GM23338 (cell line): ENCODE measurements at regions not wholly inside any gene's neighbourhood (a gene's known extent, or its start where the extent isn't known, plus 50 kb on each side); places are given as distances from the start of the nearest gene placed in this dataset.

Experiments used
- ATAC-seq: fragments of 200-7000 bp; cut with Tn5 transposase; 3 replicates; pipeline ENCODE4 v1.9.1; 2020
- DNase-seq: peaks from one replicate; pipeline ENCODE4 v3.0.0-alpha.2; 2015; ENCODE audit warnings: low spot score
- H2AFZ ChIP-seq: fragments of 200-600 bp; sonication (generic); 2 replicates; pipeline ENCODE4 v1.8.0; 2016; ENCODE audit warnings: antibody characterized with exemption, mild to moderate bottlenecking, moderate library complexity
- H3F3A ChIP-seq: fragments of 200-600 bp; sonication (generic); replicated peaks from 2 replicates; pipeline ENCODE4 v1.8.0; 2017; ENCODE audit warnings: antibody characterized with exemption, mixed run types, low read depth
- H3K27ac ChIP-seq: fragments of 200-600 bp; sonication (generic); 2 replicates; pipeline ENCODE4 v1.6.1; 2016; ENCODE audit warnings: low read depth
- H3K27me3 ChIP-seq: fragments of 200-600 bp; sonication (generic); 2 replicates; pipeline ENCODE4 v1.8.0; 2016; ENCODE audit warnings: mild to moderate bottlenecking, mixed run types, moderate library complexity; ENCODE audit not compliant: insufficient read depth
- H3K36me3 ChIP-seq: fragments of 200-600 bp; sonication (generic); 2 replicates; pipeline ENCODE4 v1.8.0; 2016; ENCODE audit warnings: mild to moderate bottlenecking; ENCODE audit not compliant: insufficient read depth
- H3K4me1 ChIP-seq: fragments of 200-600 bp; sonication (generic); 2 replicates; pipeline ENCODE4 v1.8.0; 2016; ENCODE audit warnings: mild to moderate bottlenecking, moderate library complexity; ENCODE audit not compliant: insufficient read depth
- H3K4me2 ChIP-seq: fragments of 200-600 bp; sonication (generic); 2 replicates; pipeline ENCODE4 v1.7.1; 2017; ENCODE audit warnings: mixed run types
- H3K4me3 ChIP-seq: fragments of 200-600 bp; sonication (generic); 2 replicates; pipeline ENCODE4 v1.6.1; 2016; ENCODE audit warnings: mixed run types
- H3K79me2 ChIP-seq: fragments of 200-600 bp; sonication (generic); replicated peaks from 2 replicates; pipeline ENCODE4 v1.8.0; 2017; ENCODE audit warnings: mild to moderate bottlenecking; ENCODE audit not compliant: insufficient read depth
- H3K9me2 ChIP-seq: fragments of 200-600 bp; sonication (generic); 2 replicates; pipeline ENCODE4 v1.8.0; 2017; ENCODE audit not compliant: insufficient read depth
- H4K20me1 ChIP-seq: fragments of 200-600 bp; sonication (generic); replicated peaks from 2 replicates; pipeline ENCODE4 v1.8.0; 2017; ENCODE audit warnings: mild to moderate bottlenecking; ENCODE audit not compliant: insufficient read depth
- H3K27ac Mint-ChIP-seq: 2 replicates; pipeline ENCODE4 v1.8.0; 2020; ENCODE audit warnings: inconsistent platforms, mild to moderate bottlenecking, moderate library complexity, mixed read lengths
- H3K27me3 Mint-ChIP-seq: 3 replicates; pipeline ENCODE4 v1.8.0; 2022; ENCODE audit warnings: low read depth, mild to moderate bottlenecking, moderate library complexity, mixed read lengths, inconsistent platforms; ENCODE audit not compliant: insufficient read depth, poor library complexity
- H3K36me3 Mint-ChIP-seq: 3 replicates; pipeline ENCODE4 v1.8.0; 2021; ENCODE audit warnings: low read depth, mild to moderate bottlenecking, inconsistent platforms, moderate library complexity, mixed read lengths
- H3K4me1 Mint-ChIP-seq: 3 replicates; pipeline ENCODE4 v1.8.0; 2020; ENCODE audit warnings: mild to moderate bottlenecking, inconsistent platforms, mixed read lengths
- H3K4me3 Mint-ChIP-seq: 3 replicates; pipeline ENCODE4 v1.8.0; 2021; ENCODE audit warnings: moderate library complexity, mild to moderate bottlenecking, inconsistent platforms, mixed read lengths
- H3K9me3 Mint-ChIP-seq: 3 replicates; pipeline ENCODE4 v1.8.0; 2020; ENCODE audit warnings: moderate library complexity, mild to moderate bottlenecking, inconsistent platforms, mixed read lengths
- CREB1 ChIP-seq: fragments of 250-450 bp; sonication (Bioruptor Pico); IDR thresholded peaks from 2 replicates; pipeline ENCODE4 v1.5.0; 2020; ENCODE audit warnings: low read depth, mild to moderate bottlenecking, moderate library complexity
- CTCF ChIP-seq, 2 experiments: fragments of 200-600 bp in 1 of 2; sonication (generic) in 1 of 2; conservative IDR thresholded peaks; 2 replicates each; pipeline versions ENCODE4 v1.5.1 to v1.6.1; 2016 to 2017; ENCODE audit warnings: antibody characterized with exemption in 2 of 2, low read depth in 2 of 2, mild to moderate bottlenecking in 2 of 2, moderate library complexity in 1 of 2
- EZH2phosphoT487 ChIP-seq: fragments of 200-600 bp; sonication (generic); IDR thresholded peaks from one replicate; pipeline ENCODE4 v1.8.1; 2018; ENCODE audit warnings: antibody characterized with exemption; ENCODE audit not compliant: unreplicated experiment
- JUNB ChIP-seq: IDR thresholded peaks from one replicate; pipeline ENCODE4 v1.6.1; 2016; ENCODE audit warnings: antibody characterized with exemption; ENCODE audit not compliant: unreplicated experiment
- POLR2AphosphoS5 ChIP-seq: IDR thresholded peaks from 2 replicates; pipeline ENCODE4 v1.6.1; 2016; ENCODE audit warnings: antibody characterized with exemption, low read depth
- REST ChIP-seq: IDR thresholded peaks from one replicate; pipeline ENCODE4 v1.6.1; 2018; ENCODE audit warnings: antibody characterized with exemption; ENCODE audit not compliant: unreplicated experiment
- STAT1 ChIP-seq: IDR thresholded peaks from one replicate; pipeline ENCODE4 v1.6.1; 2016; ENCODE audit warnings: antibody characterized with exemption; ENCODE audit not compliant: unreplicated experiment
- ZNF331 ChIP-seq: fragments of 250-450 bp; sonication (Bioruptor Pico); IDR thresholded peaks from 2 replicates; pipeline ENCODE4 v1.5.0; 2020; ENCODE audit warnings: low read depth, mild to moderate bottlenecking, moderate library complexity
- TF ChIP-seq, protein P1 (sequence below): fragments of 250-450 bp; sonication (Bioruptor Pico); IDR thresholded peaks from 2 replicates; pipeline ENCODE4 v1.5.0; 2020; ENCODE audit warnings: mild to moderate bottlenecking, moderate library complexity

GRCh38 chr3:23723141-23723540, 82.6 kb upstream of the UBE2E1 start:
- H3K4me3 ChIP-seq = no peak overlapping the region
- no peaks in the 10 kb centered on the region for H3K36me3 Mint-ChIP-seq
- H3K4me1 Mint-ChIP-seq = no peaks in the 10 kb centered on the region; the same call in 2 of the 3 replicates
- H3K4me1 ChIP-seq = no peaks in the 10 kb centered on the region
- H3K79me2 ChIP-seq = no peaks in the 10 kb centered on the region
- H3K27ac Mint-ChIP-seq = no peak overlapping the region
- H3K27me3 Mint-ChIP-seq = peaks cover 2% of the 10 kb centered on the region
- no peaks in the 10 kb centered on the region for H3K9me3 Mint-ChIP-seq
- H3K27me3 ChIP-seq = no peaks in the 10 kb centered on the region
- H4K20me1 ChIP-seq = no peaks in the 10 kb centered on the region
- no peak overlapping the region for H3K4me2 ChIP-seq
- no peak for TF ChIP-seq JUNB
- TF ChIP-seq CREB1 (CRISPR knock-in tag) = no peak
- no peak for TF ChIP-seq REST
- TF ChIP-seq STAT1 = no peak
- TF ChIP-seq POLR2AphosphoS5 = no peak
- TF ChIP-seq ZNF331 (CRISPR knock-in tag) = no peak
- TF ChIP-seq EZH2phosphoT487 = no peak
- TF ChIP-seq CTCF (conservative IDR thresholded peaks at IDR 0.05; ENCODE audit: low read depth in 2 of 2) = no peak
- TF ChIP-seq, protein P1, sequence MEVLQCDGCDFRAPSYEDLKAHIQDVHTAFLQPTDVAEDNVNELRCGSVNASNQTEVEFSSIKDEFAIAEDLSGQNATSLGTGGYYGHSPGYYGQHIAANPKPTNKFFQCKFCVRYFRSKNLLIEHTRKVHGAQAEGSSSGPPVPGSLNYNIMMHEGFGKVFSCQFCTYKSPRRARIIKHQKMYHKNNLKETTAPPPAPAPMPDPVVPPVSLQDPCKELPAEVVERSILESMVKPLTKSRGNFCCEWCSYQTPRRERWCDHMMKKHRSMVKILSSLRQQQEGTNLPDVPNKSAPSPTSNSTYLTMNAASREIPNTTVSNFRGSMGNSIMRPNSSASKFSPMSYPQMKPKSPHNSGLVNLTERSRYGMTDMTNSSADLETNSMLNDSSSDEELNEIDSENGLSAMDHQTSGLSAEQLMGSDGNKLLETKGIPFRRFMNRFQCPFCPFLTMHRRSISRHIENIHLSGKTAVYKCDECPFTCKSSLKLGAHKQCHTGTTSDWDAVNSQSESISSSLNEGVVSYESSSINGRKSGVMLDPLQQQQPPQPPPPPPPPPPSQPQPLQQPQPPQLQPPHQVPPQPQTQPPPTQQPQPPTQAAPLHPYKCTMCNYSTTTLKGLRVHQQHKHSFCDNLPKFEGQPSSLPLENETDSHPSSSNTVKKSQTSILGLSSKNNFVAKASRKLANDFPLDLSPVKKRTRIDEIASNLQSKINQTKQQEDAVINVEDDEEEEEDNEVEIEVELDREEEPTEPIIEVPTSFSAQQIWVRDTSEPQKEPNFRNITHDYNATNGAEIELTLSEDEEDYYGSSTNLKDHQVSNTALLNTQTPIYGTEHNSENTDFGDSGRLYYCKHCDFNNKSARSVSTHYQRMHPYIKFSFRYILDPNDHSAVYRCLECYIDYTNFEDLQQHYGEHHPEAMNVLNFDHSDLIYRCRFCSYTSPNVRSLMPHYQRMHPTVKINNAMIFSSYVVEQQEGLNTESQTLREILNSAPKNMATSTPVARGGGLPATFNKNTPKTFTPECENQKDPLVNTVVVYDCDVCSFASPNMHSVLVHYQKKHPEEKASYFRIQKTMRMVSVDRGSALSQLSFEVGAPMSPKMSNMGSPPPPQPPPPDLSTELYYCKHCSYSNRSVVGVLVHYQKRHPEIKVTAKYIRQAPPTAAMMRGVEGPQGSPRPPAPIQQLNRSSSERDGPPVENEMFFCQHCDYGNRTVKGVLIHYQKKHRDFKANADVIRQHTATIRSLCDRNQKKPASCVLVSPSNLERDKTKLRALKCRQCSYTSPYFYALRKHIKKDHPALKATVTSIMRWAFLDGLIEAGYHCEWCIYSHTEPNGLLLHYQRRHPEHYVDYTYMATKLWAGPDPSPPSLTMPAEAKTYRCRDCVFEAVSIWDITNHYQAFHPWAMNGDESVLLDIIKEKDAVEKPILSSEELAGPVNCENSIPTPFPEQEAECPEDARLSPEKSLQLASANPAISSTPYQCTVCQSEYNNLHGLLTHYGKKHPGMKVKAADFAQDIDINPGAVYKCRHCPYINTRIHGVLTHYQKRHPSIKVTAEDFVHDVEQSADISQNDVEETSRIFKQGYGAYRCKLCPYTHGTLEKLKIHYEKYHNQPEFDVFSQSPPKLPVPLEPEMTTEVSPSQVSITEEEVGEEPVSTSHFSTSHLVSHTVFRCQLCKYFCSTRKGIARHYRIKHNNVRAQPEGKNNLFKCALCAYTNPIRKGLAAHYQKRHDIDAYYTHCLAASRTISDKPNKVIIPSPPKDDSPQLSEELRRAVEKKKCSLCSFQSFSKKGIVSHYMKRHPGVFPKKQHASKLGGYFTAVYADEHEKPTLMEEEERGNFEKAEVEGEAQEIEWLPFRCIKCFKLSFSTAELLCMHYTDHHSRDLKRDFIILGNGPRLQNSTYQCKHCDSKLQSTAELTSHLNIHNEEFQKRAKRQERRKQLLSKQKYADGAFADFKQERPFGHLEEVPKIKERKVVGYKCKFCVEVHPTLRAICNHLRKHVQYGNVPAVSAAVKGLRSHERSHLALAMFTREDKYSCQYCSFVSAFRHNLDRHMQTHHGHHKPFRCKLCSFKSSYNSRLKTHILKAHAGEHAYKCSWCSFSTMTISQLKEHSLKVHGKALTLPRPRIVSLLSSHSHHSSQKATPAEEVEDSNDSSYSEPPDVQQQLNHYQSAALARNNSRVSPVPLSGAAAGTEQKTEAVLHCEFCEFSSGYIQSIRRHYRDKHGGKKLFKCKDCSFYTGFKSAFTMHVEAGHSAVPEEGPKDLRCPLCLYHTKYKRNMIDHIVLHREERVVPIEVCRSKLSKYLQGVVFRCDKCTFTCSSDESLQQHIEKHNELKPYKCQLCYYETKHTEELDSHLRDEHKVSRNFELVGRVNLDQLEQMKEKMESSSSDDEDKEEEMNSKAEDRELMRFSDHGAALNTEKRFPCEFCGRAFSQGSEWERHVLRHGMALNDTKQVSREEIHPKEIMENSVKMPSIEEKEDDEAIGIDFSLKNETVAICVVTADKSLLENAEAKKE = no peak
- no peak overlapping the region for H3K27ac ChIP-seq
- no peak overlapping the region for H3K4me3 Mint-ChIP-seq
- H3K9me2 ChIP-seq = no peaks in the 10 kb centered on the region
- no peaks in the 10 kb centered on the region for H3K36me3 ChIP-seq
- DNase-seq = no peak
- H2AFZ ChIP-seq = 0 out of 2 replicates have a peak overlapping the region, but pooled peaks have one; percentile 14
- no peak for ATAC-seq
- no peaks in the 10 kb centered on the region for H3F3A ChIP-seq
